Karpas-422 (cell line): ENCODE measurements at regions not wholly inside any gene's neighbourhood (a gene's known extent, or its start where the extent isn't known, plus 50 kb on each side); places are given as distances from the start of the nearest gene placed in this dataset.
"Not testable (repeated sequence)": the region's sequence is repeated elsewhere in the genome, so short reads cannot be mapped to it uniquely, and the experiment has no call there.

Source experiments
- DNase-seq: peaks from one replicate; pipeline ENCODE4 v3.0.0-alpha.2; 2015
- H2AFZ ChIP-seq: fragments of 200-600 bp; sonication (generic); 2 replicates; pipeline ENCODE4 v1.6.1; 2014; ENCODE audit warnings: antibody characterized with exemption, low read length, mixed read lengths
- H3K27ac ChIP-seq: fragments of 200-600 bp; sonication (generic); 2 replicates; pipeline ENCODE4 v1.5.1; 2014; ENCODE audit warnings: mild to moderate bottlenecking, low read length, moderate library complexity
- H3K27me3 ChIP-seq: fragments of 200-600 bp; sonication (generic); 2 replicates; pipeline ENCODE4 v1.6.1; 2014; ENCODE audit warnings: low read length, mixed read lengths
- H3K36me3 ChIP-seq: fragments of 200-600 bp; sonication (generic); 2 replicates; pipeline ENCODE4 v1.6.1; 2014; ENCODE audit warnings: low read length, mixed read lengths; ENCODE audit not compliant: insufficient read depth
- H3K4me1 ChIP-seq: fragments of 200-600 bp; sonication (generic); 2 replicates; pipeline ENCODE4 v1.6.1; 2014; ENCODE audit warnings: mild to moderate bottlenecking, low read length, mixed read lengths
- H3K4me2 ChIP-seq: fragments of 200-600 bp; sonication (generic); 2 replicates; pipeline ENCODE4 v1.6.1; 2014; ENCODE audit warnings: low read length, low read depth, mild to moderate bottlenecking; ENCODE audit not compliant: poor library complexity, severe bottlenecking
- H3K4me3 ChIP-seq: fragments of 200-600 bp; sonication (generic); 2 replicates; pipeline ENCODE4 v1.5.1; 2014; ENCODE audit warnings: mild to moderate bottlenecking, antibody characterized with exemption, low read length, mixed read lengths
- H3K79me2 ChIP-seq: fragments of 200-600 bp; sonication (generic); 2 replicates; pipeline ENCODE4 v1.6.1; 2014; ENCODE audit warnings: mild to moderate bottlenecking, low read length, mixed read lengths
- H3K9ac ChIP-seq: fragments of 200-600 bp; sonication (generic); 2 replicates; pipeline ENCODE4 v1.6.0; 2014; ENCODE audit warnings: low read length
- H3K9me2 ChIP-seq: fragments of 200-600 bp; sonication (generic), shearing (Covaris generic); replicated peaks from 2 replicates; pipeline ENCODE4 v1.6.0; 2014; ENCODE audit warnings: mild to moderate bottlenecking, low read length, moderate library complexity; ENCODE audit not compliant: insufficient read depth
- H3K9me3 ChIP-seq: fragments of 300-700, 200-600 bp; sonication (generic); 2 replicates; pipeline ENCODE4 v1.6.1; 2014; ENCODE audit warnings: low read length, mixed read lengths
- H4K20me1 ChIP-seq: fragments of 200-600 bp; sonication (generic); 2 replicates; pipeline ENCODE4 v1.6.1; 2014; ENCODE audit warnings: mild to moderate bottlenecking, antibody characterized with exemption, low read length, low read depth; ENCODE audit not compliant: insufficient read depth

- H3K9me2 ChIP-seq, result no peaks in the 10 kb centered on the region
- no peaks in the 10 kb centered on the region for H3K36me3 ChIP-seq
- no peak for DNase-seq
- no peak overlapping the region for H3K4me3 ChIP-seq
- H3K9me3 ChIP-seq, result no peaks in the 10 kb centered on the region
- H3K4me1 ChIP-seq, result no peaks in the 10 kb centered on the region
- H3K4me2 ChIP-seq, result no peak overlapping the region
- no peaks in the 10 kb centered on the region for H4K20me1 ChIP-seq
- H2AFZ ChIP-seq, result no peak overlapping the region
- no peak overlapping the region for H3K27ac ChIP-seq
- H3K9ac ChIP-seq, result no peak overlapping the region
- H3K79me2 ChIP-seq, result no peaks in the 10 kb centered on the region
- no peaks in the 10 kb centered on the region for H3K27me3 ChIP-seq
These were observed 252.2 kb upstream of the TBL1XR1 start for GRCh38 chr3:177449360-177450006.

GRCh38 chr3:177451301-177451750 is 254.0 kb upstream of the TBL1XR1 start:
- Histone ChIP-seq H3K36me3 (no peaks in the 10 kb centered on the region), H3K9ac (no peak overlapping the region), H2AFZ (no peak overlapping the region), H3K9me2 (no peaks in the 10 kb centered on the region), H3K4me2 (no peak overlapping the region), H3K4me3 (no peak overlapping the region), H3K79me2 (no peaks in the 10 kb centered on the region), H3K4me1 (no peaks in the 10 kb centered on the region), H3K9me3 (no peaks in the 10 kb centered on the region), H3K27ac (no peak overlapping the region), H3K27me3 (no peaks in the 10 kb centered on the region), H4K20me1 (no peaks in the 10 kb centered on the region)
- DNase-seq, result no peak

- no peaks in the 10 kb centered on the region for H3K36me3 ChIP-seq
- H3K9me3 ChIP-seq, result no peaks in the 10 kb centered on the region
- H3K79me2 ChIP-seq, result no peaks in the 10 kb centered on the region
- H3K4me3 ChIP-seq, result no peak overlapping the region
- no peaks in the 10 kb centered on the region for H3K27me3 ChIP-seq
- no peak for DNase-seq
- no peaks in the 10 kb centered on the region for H3K9me2 ChIP-seq
- no peak overlapping the region for H3K4me2 ChIP-seq
- H3K27ac ChIP-seq, result no peak overlapping the region
- no peak overlapping the region for H2AFZ ChIP-seq
- no peaks in the 10 kb centered on the region for H3K4me1 ChIP-seq
- no peak overlapping the region for H3K9ac ChIP-seq
- H4K20me1 ChIP-seq, result no peaks in the 10 kb centered on the region
These were observed 254.9 kb upstream of the TBL1XR1 start for GRCh38 chr3:177451864-177452830.

- no peak overlapping the region for H3K27ac ChIP-seq
- H3K4me1 ChIP-seq, result no peaks in the 10 kb centered on the region
- H3K9me2 ChIP-seq, result no peaks in the 10 kb centered on the region
- no peak overlapping the region for H3K4me2 ChIP-seq
- H3K79me2 ChIP-seq, result no peaks in the 10 kb centered on the region
- H3K27me3 ChIP-seq, result no peaks in the 10 kb centered on the region
- DNase-seq, result no peak
- H3K9ac ChIP-seq, result no peak overlapping the region
- no peaks in the 10 kb centered on the region for H3K36me3 ChIP-seq
- no peak overlapping the region for H3K4me3 ChIP-seq
- H2AFZ ChIP-seq, result no peak overlapping the region
- H3K9me3 ChIP-seq, result no peaks in the 10 kb centered on the region
- no peaks in the 10 kb centered on the region for H4K20me1 ChIP-seq
These were observed 255.7 kb upstream of the TBL1XR1 start for GRCh38 chr3:177452831-177453450.

- Histone ChIP-seq H3K9me2 (no peaks in the 10 kb centered on the region), H3K27ac (no peak overlapping the region), H4K20me1 (no peaks in the 10 kb centered on the region), H3K4me3 (no peak overlapping the region), H2AFZ (no peak overlapping the region), H3K9ac (no peak overlapping the region), H3K79me2 (no peaks in the 10 kb centered on the region), H3K4me1 (no peaks in the 10 kb centered on the region), H3K36me3 (no peaks in the 10 kb centered on the region), H3K4me2 (no peak overlapping the region), H3K27me3 (no peaks in the 10 kb centered on the region), H3K9me3 (no peaks in the 10 kb centered on the region)
- no peak for DNase-seq
These were observed 256.2 kb upstream of the TBL1XR1 start for GRCh38 chr3:177453451-177453844.

- H3K4me2 ChIP-seq, H2AFZ ChIP-seq, H3K9me2 ChIP-seq, H3K9me3 ChIP-seq, H3K4me3 ChIP-seq, H4K20me1 ChIP-seq, H3K79me2 ChIP-seq, H3K9ac ChIP-seq, DNase-seq, H3K27ac ChIP-seq, H3K27me3 ChIP-seq, H3K4me1 ChIP-seq, H3K36me3 ChIP-seq: not testable (repeated sequence)
These were observed 259.9 kb upstream of the TBL1XR1 start for GRCh38 chr3:177457204-177457603.

- no peaks in the 10 kb centered on the region for H4K20me1 ChIP-seq
- H3K4me3 ChIP-seq, result no peak overlapping the region
- H2AFZ ChIP-seq, result no peak overlapping the region
- no peaks in the 10 kb centered on the region for H3K27me3 ChIP-seq
- no peak overlapping the region for H3K9ac ChIP-seq
- H3K27ac ChIP-seq, result no peak overlapping the region
- no peak overlapping the region for H3K4me2 ChIP-seq
- no peak for DNase-seq
- no peaks in the 10 kb centered on the region for H3K9me3 ChIP-seq
- no peaks in the 10 kb centered on the region for H3K4me1 ChIP-seq
- H3K36me3 ChIP-seq, result no peaks in the 10 kb centered on the region
- no peaks in the 10 kb centered on the region for H3K9me2 ChIP-seq
- no peaks in the 10 kb centered on the region for H3K79me2 ChIP-seq
These were observed 262.1 kb upstream of the TBL1XR1 start for GRCh38 chr3:177459401-177459800.

GRCh38 chr3:177460047-177460446 is 262.8 kb upstream of the TBL1XR1 start:
- no peak overlapping the region for H3K4me2 ChIP-seq
- H3K27me3 ChIP-seq, result no peaks in the 10 kb centered on the region
- no peaks in the 10 kb centered on the region for H3K79me2 ChIP-seq
- H3K9me3 ChIP-seq, result no peaks in the 10 kb centered on the region
- no peak overlapping the region for H3K4me3 ChIP-seq
- H3K9me2 ChIP-seq, result no peaks in the 10 kb centered on the region
- H2AFZ ChIP-seq, result no peak overlapping the region
- no peak for DNase-seq
- H3K36me3 ChIP-seq, result no peaks in the 10 kb centered on the region
- no peaks in the 10 kb centered on the region for H3K4me1 ChIP-seq
- no peaks in the 10 kb centered on the region for H4K20me1 ChIP-seq
- no peak overlapping the region for H3K9ac ChIP-seq
- no peak overlapping the region for H3K27ac ChIP-seq
